ENCODE measurements at regions not wholly inside any gene's neighbourhood (a gene's known extent, or its start where the extent isn't known, plus 50 kb on each side); places are given as distances from the start of the nearest gene placed in this dataset.

GRCh38 chr7:79951415-79951814 lies 183.2 kb upstream of the GNAI1 start:
- TF ChIP-seq CTCF (IDR thresholded peaks at IDR 0.05), result no peak
- no peak for TF ChIP-seq POLR2A (IDR thresholded peaks at IDR 0.05)
- H3K27me3 ChIP-seq, result no peaks in the 10 kb centered on the region
- no peaks in the 10 kb centered on the region for H3K4me1 ChIP-seq
- H3K27ac ChIP-seq, result no peak overlapping the region
- peaks cover 0 to 3% (median 0%) of the 10 kb centered on the region in 4 donors for H3K9me3 ChIP-seq
- H3K4me3 ChIP-seq, result no peak overlapping the region
- no peak for DNase-seq
- H3K36me3 ChIP-seq, result no peaks in the 10 kb centered on the region

- H3K9me3 ChIP-seq, result peaks cover 0 to 3% (median 0%) of the 10 kb centered on the region in 4 donors
These were observed 184.9 kb upstream of the GNAI1 start for GRCh38 chr7:79949778-79950177.

DNA sequence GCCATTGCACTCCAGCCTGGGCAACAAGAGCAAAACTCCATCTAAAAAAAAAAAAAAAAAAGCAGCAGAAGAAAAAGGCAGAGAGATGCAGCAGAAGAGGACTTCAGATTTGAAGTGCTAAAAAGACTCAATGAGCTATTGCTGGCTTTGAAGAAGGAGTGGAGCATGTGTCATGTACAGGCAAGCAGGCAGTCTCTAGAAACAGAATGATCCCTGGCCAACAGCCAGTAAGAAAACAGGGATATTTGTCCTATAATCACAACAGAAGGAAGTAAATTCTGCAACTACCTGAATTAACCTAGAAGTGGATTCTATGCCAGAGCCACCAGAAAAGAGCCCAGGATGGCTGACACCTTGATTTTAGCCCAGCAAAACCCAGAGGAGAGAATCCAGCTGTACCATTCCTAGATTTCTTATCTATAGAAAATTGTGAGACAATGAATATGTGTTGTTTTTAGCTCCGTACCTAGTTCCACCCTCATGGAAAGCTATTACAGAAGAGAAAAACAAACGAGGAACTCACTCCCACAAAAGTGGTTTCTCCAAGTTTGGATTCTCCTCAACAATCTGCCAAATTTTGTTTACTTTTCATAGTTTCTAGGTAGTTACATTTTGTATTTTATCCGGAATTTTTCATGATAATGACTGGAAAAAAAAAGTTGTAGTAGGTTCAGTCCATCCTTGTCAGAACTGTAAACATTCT lies 198.2 kb upstream of the GNAI1 start:
- TF ChIP-seq CTCF (IDR thresholded peaks at IDR 0.05), result no peak
- TF ChIP-seq POLR2A (IDR thresholded peaks at IDR 0.05), result no peak
- Histone ChIP-seq H3K4me1 (no peaks in the 10 kb centered on the region), H3K4me3 (no peak overlapping the region), H3K36me3 (no peaks in the 10 kb centered on the region), H3K9me3 (no peaks in the 10 kb centered on the region), H3K27ac (no peak overlapping the region), H3K27me3 (no peaks in the 10 kb centered on the region)
- no peak for DNase-seq

More at GRCh38 chr7:79949778-79950177, 184.9 kb upstream of the GNAI1 start:
- DNase-seq, result no peak
- Histone ChIP-seq H3K27ac (no peak overlapping the region), H3K4me1 (no peaks in the 10 kb centered on the region), H3K36me3 (no peaks in the 10 kb centered on the region), H3K4me3 (no peak overlapping the region), H3K27me3 (no peaks in the 10 kb centered on the region)
- no peak for TF ChIP-seq POLR2A (IDR thresholded peaks at IDR 0.05)

GRCh38 chr7:79934727-79935126 lies 199.9 kb upstream of the GNAI1 start:
- no peaks in the 10 kb centered on the region for H3K4me1 ChIP-seq
- no peaks in the 10 kb centered on the region for H3K9me3 ChIP-seq
- no peak for DNase-seq
- no peaks in the 10 kb centered on the region for H3K27me3 ChIP-seq
- H3K36me3 ChIP-seq, result no peaks in the 10 kb centered on the region
- TF ChIP-seq POLR2A (IDR thresholded peaks at IDR 0.05), result no peak
- TF ChIP-seq CTCF (IDR thresholded peaks at IDR 0.05), result no peak
- H3K27ac ChIP-seq, result no peak overlapping the region
- H3K4me3 ChIP-seq, result no peak overlapping the region

- TF ChIP-seq POLR2A (IDR thresholded peaks at IDR 0.05) (no peak), CTCF (IDR thresholded peaks at IDR 0.05) (no peak)
- DNase-seq, result no peak
- H3K27ac ChIP-seq, result no peak overlapping the region
- H3K9me3 ChIP-seq, result no peaks in the 10 kb centered on the region
- no peaks in the 10 kb centered on the region for H3K4me1 ChIP-seq
- H3K27me3 ChIP-seq, result no peaks in the 10 kb centered on the region
- no peaks in the 10 kb centered on the region for H3K36me3 ChIP-seq
- no peak overlapping the region for H3K4me3 ChIP-seq
These were observed 201.5 kb upstream of the GNAI1 start for GRCh38 chr7:79933144-79933543.

GRCh38 chr7:79930604-79931003 lies 204.0 kb upstream of the GNAI1 start:
- no peaks in the 10 kb centered on the region for H3K27me3 ChIP-seq
- H3K9me3 ChIP-seq, result no peaks in the 10 kb centered on the region
- H3K4me1 ChIP-seq, result no peaks in the 10 kb centered on the region
- no peak for TF ChIP-seq POLR2A (IDR thresholded peaks at IDR 0.05)
- TF ChIP-seq CTCF (IDR thresholded peaks at IDR 0.05), result no peak
- no peak overlapping the region for H3K4me3 ChIP-seq
- H3K36me3 ChIP-seq, result no peaks in the 10 kb centered on the region
- DNase-seq, result no peak
- H3K27ac ChIP-seq, result no peak overlapping the region

Measured in Peyer's patch (tissue), 4 donors.